WTC11 (cell line): ENCODE measurements at regions not wholly inside any gene's neighbourhood (a gene's known extent, or its start where the extent isn't known, plus 50 kb on each side); places are given as distances from the start of the nearest gene placed in this dataset.

ENCODE experiments used
- CTCF ChIP-seq: fragments of 200-600 bp; IDR thresholded peaks from 2 replicates; pipeline ENCODE4 v1.8.0; 2022; ENCODE audit warnings: antibody characterized with exemption
- HMGXB4 ChIP-seq: sonication (generic); formaldehyde crosslinking; IDR thresholded peaks from 2 replicates; pipeline ENCODE4 v1.8.1; 2023; ENCODE audit warnings: mild to moderate bottlenecking, moderate library complexity, missing genetic modification reagents
- JUN ChIP-seq: sonication (generic); formaldehyde crosslinking; IDR thresholded peaks from 2 replicates; pipeline ENCODE4 v1.8.0; 2023; ENCODE audit warnings: mild to moderate bottlenecking, missing genetic modification reagents
- PRDM15 ChIP-seq: sonication (generic); formaldehyde crosslinking; IDR thresholded peaks from 2 replicates; pipeline ENCODE4 v1.8.0; 2022; ENCODE audit warnings: missing genetic modification reagents
- USF2 ChIP-seq: sonication (generic); formaldehyde crosslinking; IDR thresholded peaks from 2 replicates; pipeline ENCODE4 v1.8.1; 2023; ENCODE audit warnings: mild to moderate bottlenecking, missing genetic modification reagents, moderate library complexity

- TF ChIP-seq JUN (CRISPR knock-in tag) = no peak
- TF ChIP-seq CTCF = no peak
- TF ChIP-seq PRDM15 (CRISPR knock-in tag) = no peak
- TF ChIP-seq USF2 = no peak
- TF ChIP-seq HMGXB4 (CRISPR knock-in tag) = no peak
These were observed 62.9 kb upstream of the ATF7IP2 start for GRCh38 chr16:10322723-10323527.
